GM13976 (cell line): ENCODE measurements at regions not wholly inside any gene's neighbourhood (a gene's known extent, or its start where the extent isn't known, plus 50 kb on each side); places are given as distances from the start of the nearest gene placed in this dataset.

Experiments
- DNase-seq: peaks from one replicate; pipeline ENCODE4 v3.0.0; 2012; ENCODE audit warnings: low spot score
- CTCF ChIP-seq: IDR thresholded peaks from 2 replicates; pipeline ENCODE4 v1.5.1; 2012; ENCODE audit warnings: borderline replicate concordance, mild to moderate bottlenecking; ENCODE audit not compliant: insufficient read depth; ENCODE audit errors: extremely low read depth, missing control alignments, control extremely low read depth
- in situ Hi-C: fragments of 300-500 bp; cut with MboI; formaldehyde crosslinking; loops from one replicate; pipeline ENCODE4 v1.12.0; 2022; ENCODE audit warnings: low sequenced_read_pairs, mixed read lengths, inconsistent platforms; ENCODE audit not compliant: unreplicated experiment

DNA sequence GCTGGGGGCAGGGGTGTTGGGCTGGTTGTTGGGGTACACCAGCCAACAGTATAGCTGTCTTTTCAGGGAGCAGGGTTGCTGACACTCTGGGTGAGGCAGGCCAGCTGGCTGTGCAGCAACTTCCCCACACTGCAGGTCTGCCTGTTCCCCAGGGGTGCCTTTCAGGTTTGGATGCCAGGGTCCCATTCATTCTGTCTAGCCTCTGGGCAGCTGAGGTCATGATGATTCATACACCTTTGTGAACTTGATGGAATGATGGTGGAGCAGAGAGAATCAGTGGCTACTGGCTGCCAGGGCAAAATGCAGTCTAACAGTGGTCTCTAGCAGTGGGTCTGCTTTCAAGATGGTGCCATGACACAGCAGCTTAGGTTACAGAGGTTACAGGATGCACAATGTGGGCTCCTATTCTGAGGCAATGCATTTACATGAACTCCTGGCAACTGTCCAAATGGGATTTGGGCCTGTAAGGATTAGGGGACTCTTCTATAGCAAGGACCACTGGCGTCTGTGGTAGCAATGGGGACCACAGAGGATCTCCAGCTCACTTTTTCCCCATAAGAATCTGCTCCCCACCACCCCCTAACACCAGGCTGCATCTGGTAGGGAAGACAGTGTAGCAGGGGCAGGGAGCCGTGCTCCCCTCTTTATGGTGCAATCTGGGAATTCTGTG is 103.7 kb downstream of the FEM1C start:
- in situ Hi-C loops = no loop called here
- no peak for TF ChIP-seq CTCF
- no peak for DNase-seq

DNA sequence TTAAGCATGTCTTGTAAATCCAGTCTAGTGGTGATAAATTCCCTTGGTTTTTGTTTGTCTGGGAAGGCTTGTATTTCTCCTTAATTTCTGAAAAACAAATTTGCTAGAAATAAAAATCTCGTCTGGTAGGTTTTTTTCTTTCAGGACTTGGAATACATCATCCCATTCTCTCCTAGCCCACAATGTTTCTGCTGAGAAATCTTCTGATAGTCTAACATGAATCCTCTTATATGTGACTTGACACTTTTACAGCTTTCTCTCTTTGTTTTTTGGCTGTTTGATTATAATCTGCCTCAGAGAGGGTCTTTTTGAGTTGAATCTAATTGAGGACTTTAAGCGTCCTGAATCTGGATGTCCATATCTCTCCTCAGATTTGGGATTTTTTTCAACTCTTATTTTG is 104.9 kb downstream of the FEM1C start:
- no peak for DNase-seq
- in situ Hi-C loops = no loop called here
- no peak for TF ChIP-seq CTCF

GRCh38 chr5:115439042-115439441 is 105.5 kb downstream of the FEM1C start:
- no peak for TF ChIP-seq CTCF
- in situ Hi-C loops = no loop called here
- no peak for DNase-seq

GRCh38 chr5:115435778-115436712 is 108.5 kb downstream of the FEM1C start:
- TF ChIP-seq CTCF = no peak
- DNase-seq = no peak
- in situ Hi-C loops = no loop called here

- in situ Hi-C loops = no loop called here
- TF ChIP-seq CTCF = no peak
- no peak for DNase-seq
Observed at GRCh38 chr5:115435065-115435777, 109.4 kb downstream of the FEM1C start.

DNA sequence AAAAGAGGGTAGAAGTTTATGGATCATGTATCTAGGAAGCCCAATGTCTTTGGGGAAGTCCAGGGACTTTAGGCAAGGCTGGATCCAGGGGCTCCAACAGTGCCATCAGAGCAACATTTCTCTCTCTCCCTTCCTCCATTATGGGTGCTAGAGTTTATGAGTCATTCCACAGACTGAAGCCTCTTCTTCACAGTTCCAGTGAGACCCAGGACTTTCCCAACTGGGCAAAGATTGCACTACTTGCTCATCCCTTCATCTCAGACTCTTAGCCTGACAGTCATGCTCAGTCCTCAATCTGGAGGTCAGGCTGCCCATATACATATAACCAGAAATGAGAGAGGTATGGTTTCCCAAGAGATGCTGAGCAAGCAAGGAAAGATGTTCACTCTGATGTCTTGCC is 110.7 kb downstream of the FEM1C start:
- in situ Hi-C loops = no loop called here
- DNase-seq = no peak
- no peak for TF ChIP-seq CTCF
